Adrenal gland (tissue), 9 donors: ENCODE measurements at regions not wholly inside any gene's neighbourhood (a gene's known extent, or its start where the extent isn't known, plus 50 kb on each side); places are given as distances from the start of the nearest gene placed in this dataset.

Experiments used
- DNase-seq, 7 donors: peaks; one replicate each; pipeline ENCODE4 v3.0.0-alpha.2; 2019 to 2020
- H3K27ac ChIP-seq, 5 donors: fragments of 200-600 bp; sonication (generic) in 4 of 5; 1 replicate in 3 of 5; 2 replicates in 2 of 5; pipeline versions ENCODE4 v1.5.1 to v1.8.0; 2016 to 2020; ENCODE audit warnings: mild to moderate bottlenecking in 1 of 5
- H3K27me3 ChIP-seq: fragments of 200-600 bp; 2 replicates; pipeline ENCODE4 v1.8.0; 2021
- H3K36me3 ChIP-seq, 2 donors: fragments of 200-600 bp; replicated peaks in 1 of 2; 1 replicate in 1 of 2; 2 replicates in 1 of 2; pipeline versions ENCODE4 v1.5.1 to v1.8.0; 2018 to 2022
- H3K4me1 ChIP-seq, 2 donors: fragments of 200-600 bp; replicated peaks in 1 of 2; 1 replicate in 1 of 2; 2 replicates in 1 of 2; pipeline versions ENCODE4 v1.5.1 to v1.8.0; 2018 to 2021
- H3K4me3 ChIP-seq, 4 donors: fragments of 200-600 bp; sonication (generic) in 3 of 4; one replicate each; pipeline ENCODE4 v1.5.1; 2016 to 2018
- H3K9me3 ChIP-seq, 3 donors: fragments of 200-600 bp; sonication (generic) in 1 of 3; replicated peaks in 1 of 3; 1 replicate in 2 of 3; 2 replicates in 1 of 3; pipeline versions ENCODE4 v1.5.1 to v1.8.0; 2016 to 2021
- POLR2A ChIP-seq, 2 donors: fragments of 450-650 bp; IDR thresholded peaks; one replicate each; pipeline ENCODE4 v1.6.1; 2017; ENCODE audit warnings: antibody characterized with exemption in 2 of 2, mild to moderate bottlenecking in 2 of 2, moderate library complexity in 1 of 2
- WGBS, 4 donors: extraction: QIAGEN DNeasy Blood & Tissue Kit in 2 of 4; methylation state at CpG; one replicate each; pipeline versions ENCODE4 v1.1.5 to v1.1.7; 2013 to 2017; 5-methylcytosine and 5-hydroxymethylcytosine counted together
- intact Hi-C, 2 donors: fragments of 100-400 bp; cut with DNase I; formaldehyde crosslinking; loops; one replicate each; pipeline versions ENCODE4 v1.14.1 to v1.15.0; 2022 to 2023
- TF ChIP-seq, protein P1 (sequence below), 6 experiments: fragments of 450-650 bp in 4 of 6; fragments of 200-600 bp in 2 of 6; sonication (generic) in 1 of 6; IDR thresholded peaks; 1 replicate in 5 of 6; 2 replicates in 1 of 6; pipeline versions ENCODE4 v1.5.1 to v1.8.0; 2016 to 2021; ENCODE audit warnings: antibody characterized with exemption in 6 of 6, mild to moderate bottlenecking in 2 of 6, moderate library complexity in 1 of 6
- donor health status: healthy with polysubstance abuse.
- donor health status: Bipolar disorder and iron deficiency.
- donor health status: DM: yes; HTN: yes; CAD: no.
- donor health status: DM: no; HTN: no; CAD: no.
- donor health status: DM: no; HTN: no; CAD: no.

DNA sequence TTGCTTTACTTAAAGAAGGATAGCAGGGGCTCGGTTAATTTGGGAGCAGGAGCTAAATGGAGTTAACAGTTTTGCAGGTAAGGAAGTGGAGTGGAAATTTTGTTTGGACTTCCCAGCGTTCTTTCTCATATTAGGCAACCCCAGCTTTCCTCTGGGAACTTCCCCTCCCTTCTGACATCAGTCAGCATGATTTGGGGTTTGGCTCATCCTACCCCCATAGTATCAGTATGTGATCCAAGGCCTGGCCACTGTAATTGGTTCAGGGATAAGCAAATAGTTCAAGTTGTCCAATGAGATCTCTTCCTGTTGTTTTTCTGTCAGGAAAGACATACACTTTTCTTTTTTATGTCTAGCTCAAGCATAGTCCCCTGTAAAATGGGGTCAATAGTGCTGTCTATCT lies 125.6 kb upstream of the CDK6 start:
- intact Hi-C loops = no loop called here
- 54 to 80% (median 72%) methylated on average over 2 of the region's 2 CpGs for WGBS, 4 donors

DNA sequence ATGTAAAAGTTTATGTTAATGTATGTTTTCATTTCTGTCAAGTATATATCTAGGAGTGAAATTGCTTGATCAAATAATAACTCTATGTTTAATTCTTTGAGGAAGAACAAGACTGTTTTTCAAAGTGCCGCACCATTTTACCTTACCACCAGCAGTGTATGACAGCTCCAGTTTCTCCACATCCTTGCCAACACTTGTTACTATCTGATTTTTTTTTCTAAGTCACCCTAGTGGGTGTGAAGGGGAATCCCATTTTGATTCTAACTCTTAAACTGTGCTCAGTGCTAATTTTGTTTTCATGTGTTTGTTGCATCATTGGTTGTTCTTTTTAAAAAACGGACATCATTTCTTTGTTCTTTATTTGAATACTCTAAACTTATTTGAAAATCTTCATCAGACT lies 120.2 kb upstream of the CDK6 start:
- Histone ChIP-seq H3K36me3 (no peaks in the 10 kb centered on the region), H3K4me3 (no peak overlapping the region), H3K4me1 (no peaks in the 10 kb centered on the region), H3K27me3 (no peaks in the 10 kb centered on the region), H3K27ac (no peak overlapping the region), H3K9me3 (no peaks in the 10 kb centered on the region)
- intact Hi-C loops = no loop called here
- 57 to 91% (median 84%) methylated on average over 2 of the region's 2 CpGs for WGBS, 4 donors
- TF ChIP-seq POLR2A (IDR thresholded peaks at IDR 0.05) = no peak
- TF ChIP-seq, protein P1, sequence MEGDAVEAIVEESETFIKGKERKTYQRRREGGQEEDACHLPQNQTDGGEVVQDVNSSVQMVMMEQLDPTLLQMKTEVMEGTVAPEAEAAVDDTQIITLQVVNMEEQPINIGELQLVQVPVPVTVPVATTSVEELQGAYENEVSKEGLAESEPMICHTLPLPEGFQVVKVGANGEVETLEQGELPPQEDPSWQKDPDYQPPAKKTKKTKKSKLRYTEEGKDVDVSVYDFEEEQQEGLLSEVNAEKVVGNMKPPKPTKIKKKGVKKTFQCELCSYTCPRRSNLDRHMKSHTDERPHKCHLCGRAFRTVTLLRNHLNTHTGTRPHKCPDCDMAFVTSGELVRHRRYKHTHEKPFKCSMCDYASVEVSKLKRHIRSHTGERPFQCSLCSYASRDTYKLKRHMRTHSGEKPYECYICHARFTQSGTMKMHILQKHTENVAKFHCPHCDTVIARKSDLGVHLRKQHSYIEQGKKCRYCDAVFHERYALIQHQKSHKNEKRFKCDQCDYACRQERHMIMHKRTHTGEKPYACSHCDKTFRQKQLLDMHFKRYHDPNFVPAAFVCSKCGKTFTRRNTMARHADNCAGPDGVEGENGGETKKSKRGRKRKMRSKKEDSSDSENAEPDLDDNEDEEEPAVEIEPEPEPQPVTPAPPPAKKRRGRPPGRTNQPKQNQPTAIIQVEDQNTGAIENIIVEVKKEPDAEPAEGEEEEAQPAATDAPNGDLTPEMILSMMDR (IDR thresholded peaks at IDR 0.05) = no peak
- DNase-seq = no peak

More for the DNA sequence above, 125.6 kb upstream of the CDK6 start:
- Histone ChIP-seq H3K9me3 (no peaks in the 10 kb centered on the region), H3K27me3 (no peaks in the 10 kb centered on the region), H3K36me3 (no peaks in the 10 kb centered on the region), H3K4me3 (no peak overlapping the region), H3K4me1 (no peaks in the 10 kb centered on the region), H3K27ac (no peak overlapping the region)
- DNase-seq = no peak
- no peak for TF ChIP-seq POLR2A (IDR thresholded peaks at IDR 0.05)
- TF ChIP-seq, protein P1 (IDR thresholded peaks at IDR 0.05) = no peak

DNA sequence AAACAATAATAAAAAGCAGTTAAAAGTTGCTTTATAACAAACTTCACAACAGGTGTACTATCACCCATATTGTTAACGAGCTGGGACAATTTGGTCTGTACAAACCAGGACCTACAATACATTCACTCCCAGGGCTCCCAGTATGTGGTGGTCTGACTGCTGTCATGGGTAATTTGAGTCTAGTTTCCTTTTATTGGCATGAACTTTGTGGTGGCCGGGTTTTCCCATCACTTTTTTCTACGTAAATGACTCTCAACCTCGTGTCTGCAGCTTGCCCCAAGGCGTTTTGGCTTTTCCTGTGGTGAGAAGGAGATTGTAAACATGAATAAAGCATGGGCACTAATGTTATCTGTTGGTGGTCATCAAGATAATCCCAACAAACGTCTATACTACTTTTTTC lies 118.7 kb upstream of the CDK6 start:
- WGBS, 4 donors = 62 to 67% (median 66%) methylated on average over 6 of the region's 6 CpGs
- Histone ChIP-seq H3K4me1 (no peaks in the 10 kb centered on the region), H3K27me3 (no peaks in the 10 kb centered on the region), H3K4me3 (no peak overlapping the region), H3K36me3 (no peaks in the 10 kb centered on the region), H3K27ac (no peak overlapping the region), H3K9me3 (no peaks in the 10 kb centered on the region)
- intact Hi-C loops = no loop called here
- TF ChIP-seq, protein P1 (IDR thresholded peaks at IDR 0.05) = no peak
- DNase-seq = no peak

DNA sequence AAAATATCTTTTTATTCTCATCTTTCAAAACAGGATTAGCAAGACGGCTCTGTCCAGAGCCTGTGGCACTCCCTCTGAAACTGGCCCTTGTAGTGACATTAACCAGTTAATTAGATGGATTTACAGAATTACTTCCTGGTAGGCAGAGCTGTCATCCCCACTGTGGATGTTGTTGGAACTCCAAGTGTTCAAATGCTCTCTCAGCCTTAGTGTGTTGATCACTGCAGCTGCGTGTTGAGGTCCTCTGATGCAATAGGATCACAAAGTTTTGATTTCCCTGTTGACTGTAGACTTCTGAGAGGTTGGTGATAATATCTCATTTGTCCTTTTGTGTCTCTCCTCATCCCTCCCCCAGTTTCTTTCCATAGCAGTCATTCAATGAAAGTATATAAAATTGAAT lies 117.3 kb upstream of the CDK6 start:
- DNase-seq = no peak
- no peak overlapping the region for H3K4me3 ChIP-seq
- intact Hi-C loops = no loop called here

More for the DNA sequence above, 117.3 kb upstream of the CDK6 start:
- Histone ChIP-seq H3K27me3 (no peaks in the 10 kb centered on the region), H3K4me1 (no peaks in the 10 kb centered on the region), H3K9me3 (no peaks in the 10 kb centered on the region), H3K27ac (no peak overlapping the region), H3K36me3 (no peaks in the 10 kb centered on the region)
- no peak for TF ChIP-seq POLR2A (IDR thresholded peaks at IDR 0.05)
- TF ChIP-seq, protein P1 (IDR thresholded peaks at IDR 0.05) = no peak
- WGBS, 4 donors = 40 to 69% (median 59%) methylated on average over 2 of the region's 2 CpGs
